ENCODE measurements at regions not wholly inside any gene's neighbourhood (a gene's known extent, or its start where the extent isn't known, plus 50 kb on each side); places are given as distances from the start of the nearest gene placed in this dataset.

DNA sequence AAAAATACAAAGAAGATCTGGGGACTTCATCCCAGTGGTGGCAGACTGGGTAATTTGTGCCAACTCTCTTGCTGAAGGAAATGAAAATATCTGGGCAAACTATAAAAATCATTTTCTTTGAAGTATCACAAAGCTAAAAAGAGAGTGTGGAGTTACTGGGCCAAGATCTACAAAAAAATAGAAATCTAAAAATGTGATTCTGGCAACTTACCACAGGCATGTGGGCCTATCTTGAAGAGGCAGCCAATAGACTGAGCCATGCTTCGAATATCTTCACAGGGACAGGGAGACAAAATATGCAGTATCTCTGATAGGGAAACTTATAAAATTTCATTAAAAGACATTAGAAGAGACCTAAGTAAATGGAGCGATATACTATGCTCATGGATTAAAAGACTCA lies 168.8 kb downstream of the RCHY1 start:
- no peaks in the 10 kb centered on the region for H3K27me3 ChIP-seq (ENCODE audit: control insufficient read depth in 3 of 3, insufficient read depth in 3 of 3, low read length in 3 of 3)
- 73 to 86% (median 77%) methylated on average over 2 of the region's 2 CpGs for WGBS, 3 donors

DNA sequence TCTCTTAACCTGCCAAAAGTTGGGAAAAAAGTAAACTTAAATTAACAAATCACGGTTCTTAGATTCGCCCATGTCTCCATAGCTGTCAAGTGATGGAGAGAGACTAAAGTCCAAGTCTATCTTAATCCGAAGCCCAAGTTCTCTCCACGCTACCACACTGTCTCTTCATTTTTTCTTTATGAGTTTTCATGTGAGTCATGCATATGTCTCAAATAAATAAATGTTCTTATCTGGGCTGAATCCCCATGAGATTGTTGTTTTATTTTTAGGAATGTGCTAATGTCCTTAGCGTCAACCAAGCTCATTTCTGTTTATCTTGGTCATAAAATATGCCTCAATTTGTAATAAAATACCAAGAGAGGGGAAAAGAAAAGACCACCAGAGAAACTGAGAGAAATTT lies 169.3 kb downstream of the RCHY1 start:
- Histone ChIP-seq H3K4me1 (ENCODE audit: control insufficient read depth in 3 of 3, insufficient read depth in 2 of 3, low read depth in 1 of 3, low read length in 2 of 3) (no peaks in the 10 kb centered on the region), H3K27ac (ENCODE audit: low read depth in 1 of 3, low read length in 2 of 3) (no peak overlapping the region), H3K4me3 (ENCODE audit: low read depth in 1 of 3, low read length in 3 of 3) (no peak overlapping the region), H3K9me3 (ENCODE audit: control insufficient read depth in 2 of 2, insufficient read depth in 1 of 2, low read depth in 1 of 2, low read length in 1 of 2) (no peaks in the 10 kb centered on the region), H3K36me3 (ENCODE audit: control insufficient read depth in 3 of 3, insufficient read depth in 2 of 3, low read depth in 1 of 3, low read length in 3 of 3) (no peaks in the 10 kb centered on the region), H3K27me3 (ENCODE audit: control insufficient read depth in 3 of 3, insufficient read depth in 3 of 3, low read length in 3 of 3) (peaks cover 0 to 3% (median 0%) of the 10 kb centered on the region in 3 donors)
- 54 to 64% (median 59%) methylated on average over 5 of the region's 5 CpGs for WGBS, 3 donors
- DNase-seq (no peak), FAIRE-seq (no peak)

More for the DNA sequence above, 168.8 kb downstream of the RCHY1 start:
- FAIRE-seq (no peak), DNase-seq (no peak)
- H3K9me3 ChIP-seq (ENCODE audit: control insufficient read depth in 2 of 2, insufficient read depth in 1 of 2, low read depth in 1 of 2, low read length in 1 of 2): no peaks in the 10 kb centered on the region
- H3K36me3 ChIP-seq (ENCODE audit: control insufficient read depth in 3 of 3, insufficient read depth in 2 of 3, low read depth in 1 of 3, low read length in 3 of 3): no peaks in the 10 kb centered on the region
- no peaks in the 10 kb centered on the region for H3K4me1 ChIP-seq (ENCODE audit: control insufficient read depth in 3 of 3, insufficient read depth in 2 of 3, low read depth in 1 of 3, low read length in 2 of 3)
- no peak overlapping the region for H3K4me3 ChIP-seq (ENCODE audit: low read depth in 1 of 3, low read length in 3 of 3)
- no peak overlapping the region for H3K27ac ChIP-seq (ENCODE audit: low read depth in 1 of 3, low read length in 2 of 3)

DNA sequence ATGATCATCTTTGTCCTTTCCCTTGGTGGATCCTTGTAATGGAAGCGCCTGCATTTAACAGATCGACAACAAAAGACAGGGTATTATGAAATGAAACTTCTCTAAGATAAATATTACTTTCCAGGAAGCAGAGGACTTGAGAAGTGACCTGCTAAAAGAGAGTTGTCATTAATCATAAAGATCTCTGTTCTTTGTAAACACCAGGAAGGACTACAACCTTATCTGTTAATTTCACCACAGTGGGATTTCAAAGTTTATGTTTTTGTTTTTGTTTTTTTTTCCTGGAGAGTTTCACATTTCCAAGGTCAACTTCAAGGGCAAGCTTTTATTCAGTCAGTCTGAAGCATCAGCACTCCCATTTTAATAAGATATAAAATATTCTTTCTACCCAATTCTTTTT lies 170.9 kb downstream of the RCHY1 start:
- Histone ChIP-seq H3K27ac (ENCODE audit: low read depth in 1 of 3, low read length in 2 of 3) (no peak overlapping the region), H3K4me3 (ENCODE audit: low read depth in 1 of 3, low read length in 3 of 3) (no peak overlapping the region), H3K27me3 (ENCODE audit: control insufficient read depth in 3 of 3, insufficient read depth in 3 of 3, low read length in 3 of 3) (peaks cover 0 to 3% (median 0%) of the 10 kb centered on the region in 3 donors), H3K36me3 (ENCODE audit: control insufficient read depth in 3 of 3, insufficient read depth in 2 of 3, low read depth in 1 of 3, low read length in 3 of 3) (no peaks in the 10 kb centered on the region), H3K9me3 (ENCODE audit: control insufficient read depth in 2 of 2, insufficient read depth in 1 of 2, low read depth in 1 of 2, low read length in 1 of 2) (no peaks in the 10 kb centered on the region), H3K4me1 (ENCODE audit: control insufficient read depth in 3 of 3, insufficient read depth in 2 of 3, low read depth in 1 of 3, low read length in 2 of 3) (no peaks in the 10 kb centered on the region)
- FAIRE-seq: no peak
- DNase-seq: no peak
- WGBS, 3 donors: 72 to 89% (median 79%) methylated on average over 2 of the region's 2 CpGs

GRCh38 chr4:75340561-75340960 lies 173.6 kb downstream of the RCHY1 start:
- Histone ChIP-seq H3K27me3 (ENCODE audit: control insufficient read depth in 3 of 3, insufficient read depth in 3 of 3, low read length in 3 of 3) (peaks cover 0 to 3% (median 0%) of the 10 kb centered on the region in 3 donors), H3K9me3 (ENCODE audit: control insufficient read depth in 2 of 2, insufficient read depth in 1 of 2, low read depth in 1 of 2, low read length in 1 of 2) (no peaks in the 10 kb centered on the region), H3K4me1 (ENCODE audit: control insufficient read depth in 3 of 3, insufficient read depth in 2 of 3, low read depth in 1 of 3, low read length in 2 of 3) (no peaks in the 10 kb centered on the region), H3K27ac (ENCODE audit: low read depth in 1 of 3, low read length in 2 of 3) (no peak overlapping the region), H3K36me3 (ENCODE audit: control insufficient read depth in 3 of 3, insufficient read depth in 2 of 3, low read depth in 1 of 3, low read length in 3 of 3) (no peaks in the 10 kb centered on the region), H3K4me3 (ENCODE audit: low read depth in 1 of 3, low read length in 3 of 3) (no peak overlapping the region)
- FAIRE-seq: no peak
- no peak for DNase-seq

DNA sequence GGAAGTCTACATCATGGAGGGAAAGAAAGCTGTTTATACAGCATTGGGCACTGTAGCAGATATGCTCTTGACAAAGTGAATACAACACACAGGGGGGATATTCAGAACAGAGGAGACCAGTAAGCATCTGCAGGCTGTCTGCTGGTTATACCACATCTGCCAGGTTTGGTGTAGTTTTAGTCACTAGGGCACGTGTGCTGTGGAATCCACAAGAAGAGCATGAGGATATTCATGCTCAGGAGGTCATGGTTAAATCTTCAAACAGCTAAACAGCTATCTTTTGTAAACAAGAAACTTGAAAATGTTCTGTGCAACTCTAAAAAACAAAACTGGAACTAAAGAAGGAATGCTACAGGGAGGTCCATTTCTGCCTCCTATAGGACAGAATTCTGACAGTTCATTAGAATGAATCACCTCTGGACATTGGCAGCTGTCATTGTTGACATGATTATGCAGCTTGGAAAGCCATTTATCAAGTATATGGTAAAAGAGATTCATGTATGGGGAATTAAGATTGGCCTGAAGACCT lies 175.8 kb downstream of the RCHY1 start:
- no peak overlapping the region for H3K27ac ChIP-seq (ENCODE audit: low read depth in 1 of 3, low read length in 2 of 3)
- no peaks in the 10 kb centered on the region for H3K36me3 ChIP-seq (ENCODE audit: control insufficient read depth in 3 of 3, insufficient read depth in 2 of 3, low read depth in 1 of 3, low read length in 3 of 3)
- H3K4me1 ChIP-seq (ENCODE audit: control insufficient read depth in 3 of 3, insufficient read depth in 2 of 3, low read depth in 1 of 3, low read length in 2 of 3): no peaks in the 10 kb centered on the region
- DNase-seq (no peak), FAIRE-seq (no peak)
- no peaks in the 10 kb centered on the region for H3K9me3 ChIP-seq (ENCODE audit: control insufficient read depth in 2 of 2, insufficient read depth in 1 of 2, low read depth in 1 of 2, low read length in 1 of 2)
- 37 to 63% (median 48%) methylated on average over 1 of the region's 1 CpG for WGBS, 3 donors
- H3K4me3 ChIP-seq (ENCODE audit: low read depth in 1 of 3, low read length in 3 of 3): no peak overlapping the region
- peaks cover 0 to 3% (median 0%) of the 10 kb centered on the region in 3 donors for H3K27me3 ChIP-seq (ENCODE audit: control insufficient read depth in 3 of 3, insufficient read depth in 3 of 3, low read length in 3 of 3)

- Histone ChIP-seq H3K27me3 (ENCODE audit: control insufficient read depth in 3 of 3, insufficient read depth in 3 of 3, low read length in 3 of 3) (no peaks in the 10 kb centered on the region), H3K27ac (ENCODE audit: low read depth in 1 of 3, low read length in 2 of 3) (no peak overlapping the region), H3K4me3 (ENCODE audit: low read depth in 1 of 3, low read length in 3 of 3) (no peak overlapping the region), H3K4me1 (ENCODE audit: control insufficient read depth in 3 of 3, insufficient read depth in 2 of 3, low read depth in 1 of 3, low read length in 2 of 3) (no peaks in the 10 kb centered on the region), H3K36me3 (ENCODE audit: control insufficient read depth in 3 of 3, insufficient read depth in 2 of 3, low read depth in 1 of 3, low read length in 3 of 3) (no peaks in the 10 kb centered on the region), H3K9me3 (ENCODE audit: control insufficient read depth in 2 of 2, insufficient read depth in 1 of 2, low read depth in 1 of 2, low read length in 1 of 2) (peaks cover 0 to 7% of the 10 kb centered on the region in 2 donors)
- DNase-seq (no peak), FAIRE-seq (no peak)
- 66 to 72% (median 71%) methylated on average over 4 of the region's 4 CpGs for WGBS, 3 donors
These were observed 186.2 kb downstream of the RCHY1 start for GRCh38 chr4:75327804-75328512.

DNA sequence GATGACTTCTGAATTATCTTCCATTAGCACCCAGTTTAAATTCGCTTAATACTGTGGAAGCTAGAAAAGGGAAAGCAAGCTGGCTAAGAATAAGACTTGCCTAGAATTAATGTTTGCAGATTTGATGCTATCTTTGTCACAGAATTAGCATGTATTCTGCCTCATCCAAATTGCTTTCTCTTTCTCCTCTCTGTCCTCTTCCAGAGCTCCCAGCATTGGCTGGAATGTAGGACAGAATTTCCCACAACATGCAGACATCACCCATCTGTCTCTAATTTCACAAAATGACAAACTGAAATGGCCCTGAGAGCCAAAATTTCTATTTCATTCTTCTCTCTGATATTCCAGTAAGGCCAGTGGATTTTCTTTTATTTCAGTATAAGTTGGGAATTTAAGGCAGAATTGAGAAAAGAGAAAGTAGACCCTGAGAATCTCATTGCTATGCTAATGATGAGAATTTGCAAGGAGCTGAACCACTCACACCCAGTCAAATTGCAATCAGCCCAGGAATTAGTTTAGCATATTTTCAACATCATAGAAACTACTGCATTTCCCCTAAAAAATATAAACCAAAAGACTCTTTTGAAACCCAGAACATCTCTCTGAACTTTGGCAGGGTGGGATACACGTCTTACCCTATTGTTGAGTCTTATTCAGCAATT lies 188.8 kb downstream of the RCHY1 start:
- Histone ChIP-seq H3K36me3 (ENCODE audit: control insufficient read depth in 3 of 3, insufficient read depth in 2 of 3, low read depth in 1 of 3, low read length in 3 of 3) (no peaks in the 10 kb centered on the region), H3K9me3 (ENCODE audit: control insufficient read depth in 2 of 2, insufficient read depth in 1 of 2, low read depth in 1 of 2, low read length in 1 of 2) (no peaks in the 10 kb centered on the region), H3K4me1 (ENCODE audit: control insufficient read depth in 3 of 3, insufficient read depth in 2 of 3, low read depth in 1 of 3, low read length in 2 of 3) (no peaks in the 10 kb centered on the region), H3K4me3 (ENCODE audit: low read depth in 1 of 3, low read length in 3 of 3) (no peak overlapping the region), H3K27ac (ENCODE audit: low read depth in 1 of 3, low read length in 2 of 3) (no peak overlapping the region), H3K27me3 (ENCODE audit: control insufficient read depth in 3 of 3, insufficient read depth in 3 of 3, low read length in 3 of 3) (no peaks in the 10 kb centered on the region)
- FAIRE-seq (no peak), DNase-seq (no peak)
- WGBS, 3 donors: 65 to 73% (median 68%) methylated on average over 2 of the region's 2 CpGs

DNA sequence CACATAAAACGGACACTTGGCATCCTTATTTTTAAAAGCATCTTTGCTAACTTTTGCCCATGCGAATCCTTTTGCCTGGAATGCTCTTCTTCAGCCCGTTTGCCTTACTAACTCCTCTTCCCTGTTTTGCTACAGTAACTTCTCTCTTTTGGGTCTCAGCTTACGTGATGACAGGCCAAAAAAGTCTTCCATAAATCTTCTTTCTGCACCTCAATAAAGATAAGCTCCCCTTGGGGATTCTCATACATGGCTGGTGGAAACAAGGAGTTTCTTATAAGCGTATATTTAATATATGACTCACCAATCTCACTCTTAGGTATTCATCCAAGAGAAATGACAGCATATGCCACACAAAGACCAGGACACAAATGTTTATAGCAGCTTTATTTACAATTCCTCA lies 192.7 kb downstream of the RCHY1 start:
- WGBS, 3 donors: 64 to 71% (median 66%) methylated on average over 5 of the region's 5 CpGs
- FAIRE-seq (no peak), DNase-seq (no peak)
- Histone ChIP-seq H3K4me3 (ENCODE audit: low read depth in 1 of 3, low read length in 3 of 3) (no peak overlapping the region), H3K4me1 (ENCODE audit: control insufficient read depth in 3 of 3, insufficient read depth in 2 of 3, low read depth in 1 of 3, low read length in 2 of 3) (no peaks in the 10 kb centered on the region), H3K9me3 (ENCODE audit: control insufficient read depth in 2 of 2, insufficient read depth in 1 of 2, low read depth in 1 of 2, low read length in 1 of 2) (no peaks in the 10 kb centered on the region), H3K36me3 (ENCODE audit: control insufficient read depth in 3 of 3, insufficient read depth in 2 of 3, low read depth in 1 of 3, low read length in 3 of 3) (no peaks in the 10 kb centered on the region), H3K27ac (ENCODE audit: low read depth in 1 of 3, low read length in 2 of 3) (no peak overlapping the region), H3K27me3 (ENCODE audit: control insufficient read depth in 3 of 3, insufficient read depth in 3 of 3, low read length in 3 of 3) (no peaks in the 10 kb centered on the region)
